K562 (cell line): ENCODE measurements at regions not wholly inside any gene's neighbourhood (a gene's known extent, or its start where the extent isn't known, plus 50 kb on each side); places are given as distances from the start of the nearest gene placed in this dataset.

Experiments
- CBX8 ChIP-seq: fragments of 200-600 bp; sonication (generic); IDR thresholded peaks from 2 replicates; pipeline ENCODE4 v1.6.1; 2012; ENCODE audit warnings: borderline replicate concordance, mixed run types, low read depth, mild to moderate bottlenecking, moderate library complexity, mixed read lengths, low read length, control low read depth, inconsistent platforms; ENCODE audit not compliant: poor library complexity, severe bottlenecking; ENCODE audit errors: extremely low read depth
- DNMT1 ChIP-seq: fragments of 450-650 bp; IDR thresholded peaks from 2 replicates; pipeline ENCODE4 v1.6.1; 2016; ENCODE audit warnings: antibody characterized with exemption, mild to moderate bottlenecking
- E2F5 ChIP-seq: sonication (generic); formaldehyde crosslinking; IDR thresholded peaks from 2 replicates; pipeline ENCODE4 v1.8.0; 2022; ENCODE audit warnings: mild to moderate bottlenecking, missing genetic modification reagents
- HES1 ChIP-seq: fragments of 450-650 bp; IDR thresholded peaks from 2 replicates; pipeline ENCODE4 v1.6.1; 2016; ENCODE audit warnings: low read depth, mild to moderate bottlenecking, moderate library complexity
- JUND ChIP-seq, 2 experiments: IDR thresholded peaks; 2 replicates in 1 of 2; 3 replicates in 1 of 2; pipeline ENCODE4 v1.6.1; 2011; ENCODE audit warnings: borderline replicate concordance in 2 of 2, low read depth in 2 of 2, low read length in 2 of 2, improper control_type of control experiment in 1 of 2, missing biosample characterization in 1 of 2, missing genetic modification characterization in 1 of 2, missing genetic modification reagents in 1 of 2
- KHSRP ChIP-seq: fragments of 450-650 bp; IDR thresholded peaks from 2 replicates; pipeline ENCODE4 v1.6.1; 2017
- MAFK ChIP-seq: IDR thresholded peaks from 2 replicates; pipeline ENCODE4 v1.6.1; 2011; ENCODE audit warnings: low read length, improper control_type of control experiment
- NCOA6 ChIP-seq: fragments of 450-650 bp; IDR thresholded peaks from 2 replicates; pipeline ENCODE4 v1.6.1; 2017; ENCODE audit warnings: mild to moderate bottlenecking
- POLR2A ChIP-seq: fragments of 450-650 bp; conservative IDR thresholded peaks from 2 replicates; pipeline ENCODE4 v1.6.1; 2016
- SETDB1 ChIP-seq: IDR thresholded peaks from one replicate; pipeline ENCODE4 v1.6.1; 2012; ENCODE audit warnings: low read length, control low read depth, inconsistent platforms
- TAF1 ChIP-seq: IDR thresholded peaks from 2 replicates; pipeline ENCODE4 v1.6.1; 2011; ENCODE audit warnings: mild to moderate bottlenecking, low read length, moderate library complexity; ENCODE audit not compliant: insufficient read depth, control insufficient read depth, severe bottlenecking; ENCODE audit errors: extremely low read depth
- ZFP30 ChIP-seq: fragments of 250-450 bp; sonication (Bioruptor Pico); IDR thresholded peaks from 2 replicates; pipeline ENCODE4 v1.8.0; 2022; ENCODE audit warnings: moderate library complexity, mild to moderate bottlenecking, inconsistent platforms, borderline replicate concordance
- TF ChIP-seq, protein P1 (sequence below), 3 experiments: IDR thresholded peaks in 2 of 3; conservative IDR thresholded peaks in 1 of 3; 2 replicates each; pipeline ENCODE4 v1.5.1; 2011 to 2012; ENCODE audit warnings: low read length in 3 of 3, mild to moderate bottlenecking in 3 of 3, control low read depth in 2 of 3, improper control_type of control experiment in 1 of 3, inconsistent platforms in 1 of 3, low read depth in 1 of 3, mixed read lengths in 1 of 3, moderate library complexity in 1 of 3; ENCODE audit not compliant: insufficient read depth in 2 of 3
- TF ChIP-seq, protein P2 (sequence below): fragments of 450-650 bp; IDR thresholded peaks from 2 replicates; pipeline ENCODE4 v1.6.1; 2016; ENCODE audit warnings: antibody characterized with exemption

DNA sequence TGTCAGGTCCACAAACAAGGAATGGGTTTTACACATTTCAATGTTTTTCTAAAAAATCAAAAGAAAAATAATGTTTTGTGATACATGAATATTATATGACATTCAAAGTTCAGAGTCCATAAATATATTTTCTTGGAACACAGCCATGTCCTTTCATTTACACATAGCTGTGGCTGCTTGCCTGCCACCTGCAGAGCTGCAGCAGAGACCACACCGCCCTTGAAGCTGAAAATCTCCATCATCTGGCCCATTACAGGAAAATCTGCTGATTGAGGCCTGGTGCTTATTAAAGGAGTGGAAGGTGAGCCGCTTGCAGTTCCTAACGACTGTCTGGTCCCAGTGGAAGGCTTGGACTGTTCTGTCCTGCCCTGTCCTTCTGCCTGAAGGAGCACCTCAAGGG lies 232.6 kb upstream of the ADAMTS16 start:
- no peak for TF ChIP-seq SETDB1
- TF ChIP-seq, protein P1, sequence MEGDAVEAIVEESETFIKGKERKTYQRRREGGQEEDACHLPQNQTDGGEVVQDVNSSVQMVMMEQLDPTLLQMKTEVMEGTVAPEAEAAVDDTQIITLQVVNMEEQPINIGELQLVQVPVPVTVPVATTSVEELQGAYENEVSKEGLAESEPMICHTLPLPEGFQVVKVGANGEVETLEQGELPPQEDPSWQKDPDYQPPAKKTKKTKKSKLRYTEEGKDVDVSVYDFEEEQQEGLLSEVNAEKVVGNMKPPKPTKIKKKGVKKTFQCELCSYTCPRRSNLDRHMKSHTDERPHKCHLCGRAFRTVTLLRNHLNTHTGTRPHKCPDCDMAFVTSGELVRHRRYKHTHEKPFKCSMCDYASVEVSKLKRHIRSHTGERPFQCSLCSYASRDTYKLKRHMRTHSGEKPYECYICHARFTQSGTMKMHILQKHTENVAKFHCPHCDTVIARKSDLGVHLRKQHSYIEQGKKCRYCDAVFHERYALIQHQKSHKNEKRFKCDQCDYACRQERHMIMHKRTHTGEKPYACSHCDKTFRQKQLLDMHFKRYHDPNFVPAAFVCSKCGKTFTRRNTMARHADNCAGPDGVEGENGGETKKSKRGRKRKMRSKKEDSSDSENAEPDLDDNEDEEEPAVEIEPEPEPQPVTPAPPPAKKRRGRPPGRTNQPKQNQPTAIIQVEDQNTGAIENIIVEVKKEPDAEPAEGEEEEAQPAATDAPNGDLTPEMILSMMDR (IDR thresholded peaks at IDR 0.05 in 2 of 3, conservative IDR thresholded peaks at IDR 0.05 in 1 of 3; ENCODE audit: insufficient read depth in 2 of 3, low read depth in 1 of 3, low read length in 3 of 3): no peak
- TF ChIP-seq E2F5: no peak
- no peak for TF ChIP-seq JUND (IDR thresholded peaks at IDR 0.05; ENCODE audit: borderline replicate concordance, low read depth, low read length)
- TF ChIP-seq JUND (tag; IDR thresholded peaks at IDR 0.05; ENCODE audit: borderline replicate concordance, low read depth, low read length): no peak
- no peak for TF ChIP-seq DNMT1
- TF ChIP-seq POLR2A: no peak
- no peak for TF ChIP-seq ZFP30 (CRISPR knock-in tag)
- TF ChIP-seq, protein P2, sequence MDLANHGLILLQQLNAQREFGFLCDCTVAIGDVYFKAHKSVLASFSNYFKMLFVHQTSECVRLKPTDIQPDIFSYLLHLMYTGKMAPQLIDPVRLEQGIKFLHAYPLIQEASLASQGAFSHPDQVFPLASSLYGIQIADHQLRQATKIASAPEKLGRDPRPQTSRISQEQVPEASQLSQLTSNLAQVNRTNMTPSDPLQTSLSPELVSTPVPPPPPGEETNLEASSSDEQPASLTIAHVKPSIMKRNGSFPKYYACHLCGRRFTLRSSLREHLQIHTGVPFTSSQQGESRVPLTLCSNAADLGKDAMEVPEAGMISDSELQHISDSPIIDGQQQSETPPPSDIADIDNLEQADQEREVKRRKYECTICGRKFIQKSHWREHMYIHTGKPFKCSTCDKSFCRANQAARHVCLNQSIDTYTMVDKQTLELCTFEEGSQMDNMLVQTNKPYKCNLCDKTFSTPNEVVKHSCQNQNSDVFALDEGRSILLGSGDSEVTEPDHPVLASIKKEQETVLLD: no peak
- TF ChIP-seq KHSRP: no peak
- no peak for TF ChIP-seq MAFK
- no peak for TF ChIP-seq HES1
- TF ChIP-seq CBX8: no peak
- no peak for TF ChIP-seq NCOA6
- no peak for TF ChIP-seq TAF1
